ENCODE measurements at regions not wholly inside any gene's neighbourhood (a gene's known extent, or its start where the extent isn't known, plus 50 kb on each side); places are given as distances from the start of the nearest gene placed in this dataset.
"Not testable (repeated sequence)": the region's sequence is repeated elsewhere in the genome, so short reads cannot be mapped to it uniquely, and the experiment has no call there.

DNA sequence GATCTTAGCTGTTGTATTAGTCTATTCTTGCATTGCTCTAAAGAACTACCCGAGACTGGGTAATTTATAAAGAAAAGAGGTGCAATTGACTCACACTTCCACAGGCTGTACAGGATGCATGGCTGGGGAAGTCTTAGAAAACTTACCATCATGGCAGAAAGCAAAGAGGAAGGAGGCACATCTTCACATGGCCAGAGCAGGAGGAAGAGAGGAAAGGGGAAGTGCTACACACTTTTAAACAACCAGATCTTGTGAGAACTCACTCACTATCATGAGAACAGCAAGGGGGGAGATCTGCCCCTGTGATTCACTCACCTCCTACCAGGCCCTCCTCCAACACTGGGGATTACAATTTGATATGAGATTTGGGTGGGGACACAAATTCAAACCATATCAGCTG, 494.2 kb upstream of the CCDC196 start:
- H3K9ac ChIP-seq (ENCODE audit: low read length); H3K56ac ChIP-seq (ENCODE audit: low read length); H2BK120ac ChIP-seq (ENCODE audit: low read depth, low read length); H3K4ac ChIP-seq (ENCODE audit: low read depth, low read length); H3K27ac ChIP-seq (ENCODE audit: low read depth, low read length); H3K4me2 ChIP-seq (ENCODE audit: low read length); H2BK15ac ChIP-seq (replicated peaks; ENCODE audit: low read depth); H3K79me2 ChIP-seq (ENCODE audit: control insufficient read depth, insufficient read depth, low read length); H2AK5ac ChIP-seq (ENCODE audit: low read length); H3K36me3 ChIP-seq (ENCODE audit: control insufficient read depth, insufficient read depth, low read length); DNase-seq; H3K79me1 ChIP-seq (ENCODE audit: low read length); H3K27me3 ChIP-seq (ENCODE audit: insufficient read depth, low read length, poor library complexity); H3K18ac ChIP-seq (ENCODE audit: low read length); H3K4me1 ChIP-seq (ENCODE audit: control insufficient read depth, low read depth, low read length); H4K8ac ChIP-seq (ENCODE audit: low read depth, low read length); H4K5ac ChIP-seq (ENCODE audit: low read length); H3K4me3 ChIP-seq (ENCODE audit: low read length); H2BK5ac ChIP-seq (ENCODE audit: low read length); H3K23ac ChIP-seq (ENCODE audit: low read length): not testable (repeated sequence)
- no CpG with 5 or more reads among the region's 1 CpG for WGBS (ENCODE audit: extremely low coverage, insufficient coverage, low lambda C conversion rate)

DNA sequence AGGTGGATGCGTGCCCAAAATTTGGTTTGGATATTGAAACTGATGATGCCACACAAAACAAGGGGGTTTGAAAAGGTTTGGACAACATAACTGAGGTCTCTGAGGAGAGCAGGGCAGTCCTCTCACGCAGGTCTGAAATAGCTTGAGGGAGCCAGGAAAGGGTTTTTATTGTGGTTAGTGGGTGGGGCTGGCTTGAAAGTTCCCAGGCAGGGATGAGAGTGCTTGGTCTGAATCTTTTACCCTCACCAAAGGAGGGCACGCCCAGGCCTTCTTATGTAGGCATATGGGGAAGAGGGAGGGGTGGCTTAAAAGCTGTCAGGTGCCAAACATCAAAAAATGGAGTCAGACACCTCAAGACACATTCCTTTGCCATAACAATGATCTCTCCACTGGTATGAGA, 493.1 kb upstream of the CCDC196 start:
- Histone ChIP-seq H3K4ac (ENCODE audit: low read depth, low read length) (no peak overlapping the region), H4K5ac (ENCODE audit: low read length) (no peak overlapping the region), H3K27ac (ENCODE audit: low read depth, low read length) (no peak overlapping the region), H2AK5ac (ENCODE audit: low read length) (no peak overlapping the region), H2BK120ac (ENCODE audit: low read depth, low read length) (no peak overlapping the region), H3K79me2 (ENCODE audit: control insufficient read depth, insufficient read depth, low read length) (no peaks in the 10 kb centered on the region), H3K79me1 (ENCODE audit: low read length) (no peaks in the 10 kb centered on the region), H3K4me2 (ENCODE audit: low read length) (no peak overlapping the region), H3K18ac (ENCODE audit: low read length) (no peak overlapping the region), H3K27me3 (ENCODE audit: insufficient read depth, low read length, poor library complexity) (no peaks in the 10 kb centered on the region), H3K9ac (ENCODE audit: low read length) (no peak overlapping the region), H2BK5ac (ENCODE audit: low read length) (no peak overlapping the region), H2BK15ac (replicated peaks; ENCODE audit: low read depth) (no peak overlapping the region), H4K8ac (ENCODE audit: low read depth, low read length) (no peak overlapping the region), H3K23ac (ENCODE audit: low read length) (no peak overlapping the region), H3K4me3 (ENCODE audit: low read length) (no peak overlapping the region), H3K56ac (ENCODE audit: low read length) (no peak overlapping the region), H3K4me1 (ENCODE audit: control insufficient read depth, low read depth, low read length) (no peaks in the 10 kb centered on the region), H3K36me3 (ENCODE audit: control insufficient read depth, insufficient read depth, low read length) (no peaks in the 10 kb centered on the region)
- WGBS (ENCODE audit: extremely low coverage, insufficient coverage, low lambda C conversion rate) = no CpG with 5 or more reads among the region's 3 CpGs
- no peak for DNase-seq

DNA sequence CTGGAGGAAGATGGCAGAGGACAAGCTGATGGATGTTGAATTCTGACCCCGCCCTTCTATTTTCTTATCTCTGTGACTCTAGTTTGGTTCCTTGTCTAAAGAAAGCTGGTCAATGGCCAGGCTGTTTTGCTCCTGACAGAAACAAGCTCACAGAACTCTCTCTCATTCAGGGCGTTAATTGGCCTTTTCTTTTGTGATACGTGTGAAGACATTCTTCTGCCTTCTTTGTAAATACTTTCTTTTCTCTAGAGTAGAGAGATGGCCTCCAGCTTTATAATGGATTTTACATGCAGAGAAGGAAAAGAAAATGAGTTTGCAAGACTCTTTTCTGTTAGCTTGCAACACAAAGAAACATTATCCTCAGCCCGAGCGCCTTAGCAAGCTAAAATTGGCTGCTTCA, 492.2 kb upstream of the CCDC196 start:
- Histone ChIP-seq H3K4ac (ENCODE audit: low read depth, low read length) (no peak overlapping the region), H2BK5ac (ENCODE audit: low read length) (no peak overlapping the region), H2BK120ac (ENCODE audit: low read depth, low read length) (no peak overlapping the region), H3K36me3 (ENCODE audit: control insufficient read depth, insufficient read depth, low read length) (no peaks in the 10 kb centered on the region), H2AK5ac (ENCODE audit: low read length) (no peak overlapping the region), H3K56ac (ENCODE audit: low read length) (no peak overlapping the region), H3K23ac (ENCODE audit: low read length) (no peak overlapping the region), H3K4me3 (ENCODE audit: low read length) (no peak overlapping the region), H3K4me2 (ENCODE audit: low read length) (no peak overlapping the region), H4K8ac (ENCODE audit: low read depth, low read length) (no peak overlapping the region), H3K79me1 (ENCODE audit: low read length) (no peaks in the 10 kb centered on the region), H3K9ac (ENCODE audit: low read length) (no peak overlapping the region), H3K27ac (ENCODE audit: low read depth, low read length) (no peak overlapping the region), H2BK15ac (replicated peaks; ENCODE audit: low read depth) (no peak overlapping the region), H3K27me3 (ENCODE audit: insufficient read depth, low read length, poor library complexity) (no peaks in the 10 kb centered on the region), H3K18ac (ENCODE audit: low read length) (no peak overlapping the region), H3K4me1 (ENCODE audit: control insufficient read depth, low read depth, low read length) (no peaks in the 10 kb centered on the region), H4K5ac (ENCODE audit: low read length) (no peak overlapping the region), H3K79me2 (ENCODE audit: control insufficient read depth, insufficient read depth, low read length) (no peaks in the 10 kb centered on the region)
- no peak for DNase-seq
- WGBS (ENCODE audit: extremely low coverage, insufficient coverage, low lambda C conversion rate) = no CpG with 5 or more reads among the region's 5 CpGs

DNA sequence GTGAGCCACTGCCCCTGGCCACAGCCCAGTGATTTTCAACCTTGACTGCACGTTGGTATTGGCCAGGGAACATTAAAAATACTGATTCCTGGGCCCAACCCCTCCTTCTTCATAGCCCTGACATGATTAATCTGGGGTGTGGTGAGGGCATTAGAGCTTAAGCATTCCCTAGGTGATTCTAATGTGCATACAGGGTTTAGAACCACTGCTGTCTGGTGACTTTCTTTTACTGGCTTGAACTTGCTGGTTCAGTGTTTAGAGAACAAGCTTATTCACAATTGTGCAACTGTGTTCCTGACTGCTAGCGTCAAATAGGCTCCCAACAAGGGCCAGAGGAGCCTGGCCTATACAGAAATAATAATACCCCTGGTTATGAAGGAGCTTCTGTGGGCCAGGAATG, 488.8 kb upstream of the CCDC196 start:
- Histone ChIP-seq H2BK15ac (replicated peaks; ENCODE audit: low read depth) (no peak overlapping the region), H4K5ac (ENCODE audit: low read length) (no peak overlapping the region), H2BK5ac (ENCODE audit: low read length) (no peak overlapping the region), H3K79me2 (ENCODE audit: control insufficient read depth, insufficient read depth, low read length) (no peaks in the 10 kb centered on the region), H3K4me3 (ENCODE audit: low read length) (no peak overlapping the region), H3K4me1 (ENCODE audit: control insufficient read depth, low read depth, low read length) (no peaks in the 10 kb centered on the region), H3K4me2 (ENCODE audit: low read length) (no peak overlapping the region), H3K27me3 (ENCODE audit: insufficient read depth, low read length, poor library complexity) (no peaks in the 10 kb centered on the region), H3K27ac (ENCODE audit: low read depth, low read length) (no peak overlapping the region), H4K8ac (ENCODE audit: low read depth, low read length) (no peak overlapping the region), H3K23ac (ENCODE audit: low read length) (no peak overlapping the region), H3K4ac (ENCODE audit: low read depth, low read length) (no peak overlapping the region), H3K9ac (ENCODE audit: low read length) (no peak overlapping the region), H3K79me1 (ENCODE audit: low read length) (no peaks in the 10 kb centered on the region), H3K56ac (ENCODE audit: low read length) (no peak overlapping the region), H2BK120ac (ENCODE audit: low read depth, low read length) (no peak overlapping the region), H2AK5ac (ENCODE audit: low read length) (no peak overlapping the region), H3K36me3 (ENCODE audit: control insufficient read depth, insufficient read depth, low read length) (no peaks in the 10 kb centered on the region), H3K18ac (ENCODE audit: low read length) (no peak overlapping the region)
- DNase-seq = no peak
- WGBS (ENCODE audit: extremely low coverage, insufficient coverage, low lambda C conversion rate) = no CpG with 5 or more reads among the region's 2 CpGs

DNA sequence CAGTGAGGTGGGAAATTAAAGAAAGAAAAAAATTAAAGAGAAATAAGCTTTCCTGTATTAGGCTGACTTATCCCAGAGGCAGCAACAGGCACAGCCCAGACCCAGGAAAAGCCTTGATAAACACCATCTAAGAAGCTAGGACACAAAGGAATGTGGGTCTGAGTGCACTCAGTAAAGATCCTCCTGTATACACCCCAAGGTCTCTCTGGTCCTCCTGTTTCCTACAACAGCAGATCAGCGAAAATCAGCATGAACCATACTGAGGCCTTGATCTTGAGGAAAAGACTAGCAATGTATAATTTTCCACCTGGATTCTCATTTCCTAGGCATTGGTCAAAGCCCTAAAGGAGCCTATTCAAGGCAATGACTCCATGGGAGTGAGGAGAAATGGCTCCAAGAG, 486.3 kb upstream of the CCDC196 start:
- H2BK5ac ChIP-seq (ENCODE audit: low read length) = no peak overlapping the region
- no peak overlapping the region for H3K18ac ChIP-seq (ENCODE audit: low read length)
- H3K79me2 ChIP-seq (ENCODE audit: control insufficient read depth, insufficient read depth, low read length) = no peaks in the 10 kb centered on the region
- no peaks in the 10 kb centered on the region for H3K4me1 ChIP-seq (ENCODE audit: control insufficient read depth, low read depth, low read length)
- no peak overlapping the region for H3K56ac ChIP-seq (ENCODE audit: low read length)
- DNase-seq = no peak
- WGBS (ENCODE audit: extremely low coverage, insufficient coverage, low lambda C conversion rate) = no CpG with 5 or more reads among the region's 1 CpG
- H3K79me1 ChIP-seq (ENCODE audit: low read length) = no peaks in the 10 kb centered on the region
- H3K4ac ChIP-seq (ENCODE audit: low read depth, low read length) = no peak overlapping the region
- no peak overlapping the region for H4K8ac ChIP-seq (ENCODE audit: low read depth, low read length)
- no peak overlapping the region for H2AK5ac ChIP-seq (ENCODE audit: low read length)
- H4K5ac ChIP-seq (ENCODE audit: low read length) = no peak overlapping the region
- no peaks in the 10 kb centered on the region for H3K36me3 ChIP-seq (ENCODE audit: control insufficient read depth, insufficient read depth, low read length)
- no peak overlapping the region for H3K27ac ChIP-seq (ENCODE audit: low read depth, low read length)
- no peak overlapping the region for H2BK120ac ChIP-seq (ENCODE audit: low read depth, low read length)
- H2BK15ac ChIP-seq (replicated peaks; ENCODE audit: low read depth) = no peak overlapping the region
- no peak overlapping the region for H3K4me3 ChIP-seq (ENCODE audit: low read length)
- H3K9ac ChIP-seq (ENCODE audit: low read length) = no peak overlapping the region
- no peak overlapping the region for H3K23ac ChIP-seq (ENCODE audit: low read length)
- H3K27me3 ChIP-seq (ENCODE audit: insufficient read depth, low read length, poor library complexity) = no peaks in the 10 kb centered on the region
- no peak overlapping the region for H3K4me2 ChIP-seq (ENCODE audit: low read length)

DNA sequence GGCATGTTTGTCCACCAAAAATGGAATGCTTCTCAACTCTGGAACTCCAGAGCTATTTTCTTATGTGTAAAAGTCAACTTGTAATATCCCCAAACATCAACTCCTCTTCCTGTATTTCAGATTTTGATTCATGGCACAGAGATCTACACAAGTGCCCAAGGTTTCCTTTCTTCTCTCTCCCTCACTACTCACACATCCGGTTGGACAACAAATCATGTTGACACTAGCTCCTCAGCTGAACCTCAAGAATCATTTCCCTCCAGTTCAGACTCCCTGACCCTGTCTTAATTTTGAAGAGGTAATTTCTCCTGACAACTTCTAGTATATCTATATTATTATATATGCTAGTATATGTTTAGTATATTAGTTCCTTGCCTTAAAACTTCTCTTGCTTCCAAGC, 485.4 kb upstream of the CCDC196 start:
- DNase-seq = no peak
- H3K79me1 ChIP-seq (ENCODE audit: low read length) = no peaks in the 10 kb centered on the region
- no peak overlapping the region for H2AK5ac ChIP-seq (ENCODE audit: low read length)
- no peak overlapping the region for H3K9ac ChIP-seq (ENCODE audit: low read length)
- no peak overlapping the region for H2BK5ac ChIP-seq (ENCODE audit: low read length)
- H3K36me3 ChIP-seq (ENCODE audit: control insufficient read depth, insufficient read depth, low read length) = no peaks in the 10 kb centered on the region
- H4K8ac ChIP-seq (ENCODE audit: low read depth, low read length) = no peak overlapping the region
- no peak overlapping the region for H3K56ac ChIP-seq (ENCODE audit: low read length)
- no peak overlapping the region for H3K23ac ChIP-seq (ENCODE audit: low read length)
- H2BK120ac ChIP-seq (ENCODE audit: low read depth, low read length) = no peak overlapping the region
- H4K5ac ChIP-seq (ENCODE audit: low read length) = no peak overlapping the region
- no peaks in the 10 kb centered on the region for H3K4me1 ChIP-seq (ENCODE audit: control insufficient read depth, low read depth, low read length)
- H3K79me2 ChIP-seq (ENCODE audit: control insufficient read depth, insufficient read depth, low read length) = no peaks in the 10 kb centered on the region
- H3K27me3 ChIP-seq (ENCODE audit: insufficient read depth, low read length, poor library complexity) = no peaks in the 10 kb centered on the region
- H3K4me2 ChIP-seq (ENCODE audit: low read length) = no peak overlapping the region
- H3K4me3 ChIP-seq (ENCODE audit: low read length) = no peak overlapping the region
- no peak overlapping the region for H3K18ac ChIP-seq (ENCODE audit: low read length)
- H3K4ac ChIP-seq (ENCODE audit: low read depth, low read length) = no peak overlapping the region
- H2BK15ac ChIP-seq (replicated peaks; ENCODE audit: low read depth) = no peak overlapping the region
- no CpG with 5 or more reads among the region's 1 CpG for WGBS (ENCODE audit: extremely low coverage, insufficient coverage, low lambda C conversion rate)
- H3K27ac ChIP-seq (ENCODE audit: low read depth, low read length) = no peak overlapping the region

All from mesendoderm (in vitro differentiated cells).